CD1c-positive myeloid dendritic cell (primary cell): ENCODE measurements at regions not wholly inside any gene's neighbourhood (a gene's known extent, or its start where the extent isn't known, plus 50 kb on each side); places are given as distances from the start of the nearest gene placed in this dataset.
"Not testable (repeated sequence)": the region's sequence is repeated elsewhere in the genome, so short reads cannot be mapped to it uniquely, and the experiment has no call there.

Source experiments
- DNase-seq: peaks from one replicate; pipeline ENCODE4 v3.0.0-alpha.2; 2016; ENCODE audit errors: extremely low spot score

DNA sequence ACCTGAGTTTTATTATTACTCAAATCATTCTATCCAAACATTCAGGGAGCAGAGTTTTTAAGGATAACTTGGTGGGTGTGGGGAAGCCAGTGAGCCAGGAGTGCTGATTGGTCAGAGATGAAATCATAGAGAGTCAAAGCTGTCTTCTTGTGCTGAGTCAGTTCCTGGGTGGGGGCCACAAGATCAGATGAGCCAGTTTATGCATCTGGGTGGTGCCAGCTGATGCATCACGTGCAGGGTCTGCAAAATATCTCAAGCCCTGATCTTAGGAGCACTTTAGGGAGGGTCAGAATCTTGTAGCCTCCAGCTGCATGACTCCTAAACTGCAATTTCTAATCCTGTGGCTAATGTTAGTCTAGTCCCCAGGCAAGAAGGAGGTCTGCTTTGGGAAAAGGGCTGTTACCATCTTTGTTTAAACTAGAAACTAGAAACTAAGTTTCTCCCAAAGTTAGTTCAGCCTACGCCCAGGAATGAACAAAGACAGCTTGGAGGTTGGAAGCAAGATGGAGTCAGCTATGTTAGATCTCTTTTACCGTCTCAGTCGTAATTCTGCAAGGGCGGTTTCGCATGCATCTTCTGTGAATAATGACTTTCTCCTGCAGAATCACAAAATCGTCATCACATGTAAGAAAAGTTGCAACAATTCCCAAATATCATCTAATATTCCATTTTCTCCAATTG, 97.5 kb downstream of the ZNF664 start:
- DNase-seq: not testable (repeated sequence)

DNA sequence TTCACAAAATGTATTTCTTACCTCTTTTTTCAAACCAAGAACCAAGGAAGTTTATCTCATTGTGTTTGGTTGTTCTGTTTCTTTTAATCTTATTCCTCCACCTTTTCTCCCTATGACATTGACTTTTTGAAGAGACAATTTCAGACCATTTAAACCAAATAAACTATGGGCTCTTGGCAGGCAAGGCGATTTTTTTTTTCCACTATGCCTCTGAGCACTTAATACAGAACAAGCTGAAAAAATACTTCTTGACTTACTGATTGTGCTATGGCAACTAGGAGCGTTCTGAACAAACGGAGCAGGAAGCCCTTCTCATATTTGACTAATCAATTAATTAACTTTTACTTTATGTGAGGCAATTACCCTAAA, 98.0 kb downstream of the ZNF664 start:
- DNase-seq: no peak

- DNase-seq: no peak
These were observed 100.5 kb downstream of the ZNF664 start for GRCh38 chr12:124073356-124074035.

GRCh38 chr12:124075841-124076240, 102.8 kb downstream of the ZNF664 start:
- DNase-seq: no peak

DNA sequence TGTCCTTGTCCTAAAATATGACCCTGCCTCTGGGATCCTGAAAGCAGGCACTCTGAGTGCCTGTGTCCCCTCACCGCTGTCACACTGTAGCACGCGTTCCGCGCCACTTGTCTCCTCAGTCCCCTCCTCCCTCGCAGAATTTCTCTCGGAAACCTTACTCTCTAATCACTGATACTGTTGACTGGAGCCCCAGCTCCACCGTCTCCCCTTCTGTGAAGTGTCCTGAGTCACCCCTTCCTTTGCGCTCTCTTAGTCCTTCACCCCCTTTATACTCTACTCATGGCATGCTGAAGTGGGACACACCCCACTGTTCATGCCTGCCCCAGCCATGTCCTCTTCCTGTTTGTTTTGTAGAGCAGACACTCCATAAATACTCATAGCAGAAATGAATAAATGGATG, 104.7 kb downstream of the ZNF664 start:
- no peak for DNase-seq

DNA sequence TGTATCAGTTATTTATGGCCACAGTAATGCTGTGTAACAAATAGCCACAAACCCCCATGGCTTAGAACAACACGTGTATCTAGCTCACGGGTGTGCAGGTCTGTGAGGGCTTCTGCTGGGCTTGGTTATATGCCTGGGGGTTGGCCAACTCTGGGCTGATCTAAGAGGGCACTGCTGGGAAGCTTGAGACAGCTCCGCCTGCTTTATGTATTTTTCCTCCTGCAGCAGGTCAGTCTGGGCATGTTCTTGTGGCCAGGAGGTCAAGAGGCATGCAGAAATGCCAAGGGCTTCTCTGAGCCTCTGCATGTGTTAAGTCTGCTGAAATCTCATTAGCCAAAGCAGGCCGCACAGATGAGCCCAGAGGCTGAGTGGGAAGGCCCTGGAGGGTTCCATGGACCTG, 105.8 kb downstream of the ZNF664 start:
- DNase-seq: no peak

DNA sequence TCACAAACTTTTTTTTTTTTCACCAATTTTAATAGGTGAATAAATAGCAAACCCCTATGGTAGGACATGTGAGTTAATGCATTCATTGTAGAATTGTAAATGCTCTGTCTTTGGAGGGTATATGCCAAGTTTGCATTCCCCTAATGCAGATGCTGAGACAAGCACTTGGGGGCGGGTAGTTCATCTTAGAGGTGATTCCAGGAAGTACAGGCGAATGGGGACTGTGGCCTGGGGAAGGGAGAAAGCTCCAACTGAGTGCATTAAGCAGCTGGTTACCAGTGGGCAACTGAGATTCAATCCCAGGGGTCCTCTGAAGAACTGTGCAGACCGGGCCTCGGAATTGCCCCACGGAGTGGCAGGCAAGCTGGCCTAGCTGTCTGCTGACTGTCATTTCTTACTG, 107.6 kb downstream of the ZNF664 start:
- DNase-seq: no peak

DNA sequence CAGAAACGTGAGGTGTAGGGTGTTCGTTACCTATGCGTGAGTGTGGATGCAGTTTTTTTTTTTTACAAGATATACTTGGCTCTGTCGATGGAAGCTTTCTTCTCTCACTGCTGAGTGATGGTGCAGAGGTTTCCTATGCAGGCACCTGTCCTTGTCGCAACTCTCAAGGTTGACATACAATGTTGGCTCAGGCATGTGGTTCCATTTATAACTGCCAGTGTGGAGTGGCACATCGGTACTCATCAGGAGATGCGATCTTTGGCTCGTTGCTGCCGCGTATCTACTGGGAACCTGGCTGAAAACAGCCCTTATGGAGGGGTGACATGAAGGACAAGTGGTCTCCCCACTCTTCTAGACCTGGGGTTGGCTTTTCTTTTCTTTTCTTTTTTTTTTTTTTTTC, 109.0 kb downstream of the ZNF664 start:
- no peak for DNase-seq

DNA sequence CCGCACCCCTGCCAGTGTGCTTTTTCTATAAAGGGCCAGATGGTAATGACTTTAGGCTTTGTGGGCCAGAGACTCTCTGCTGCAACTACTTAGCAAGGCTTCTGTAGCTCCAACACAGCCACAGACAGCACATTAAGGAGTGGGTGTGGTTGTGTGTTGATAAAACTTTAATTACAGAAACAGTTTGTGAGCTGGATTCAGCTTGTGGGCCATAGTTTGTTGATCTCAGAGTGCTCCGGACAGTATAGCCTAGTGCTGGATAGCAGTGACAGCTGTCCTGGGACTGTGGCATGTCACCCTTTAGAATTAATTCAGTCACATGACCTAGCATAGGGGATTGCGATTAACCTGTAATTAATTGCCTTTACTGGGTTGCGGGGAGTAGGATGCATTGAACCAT, 109.7 kb downstream of the ZNF664 start:
- no peak for DNase-seq

DNA sequence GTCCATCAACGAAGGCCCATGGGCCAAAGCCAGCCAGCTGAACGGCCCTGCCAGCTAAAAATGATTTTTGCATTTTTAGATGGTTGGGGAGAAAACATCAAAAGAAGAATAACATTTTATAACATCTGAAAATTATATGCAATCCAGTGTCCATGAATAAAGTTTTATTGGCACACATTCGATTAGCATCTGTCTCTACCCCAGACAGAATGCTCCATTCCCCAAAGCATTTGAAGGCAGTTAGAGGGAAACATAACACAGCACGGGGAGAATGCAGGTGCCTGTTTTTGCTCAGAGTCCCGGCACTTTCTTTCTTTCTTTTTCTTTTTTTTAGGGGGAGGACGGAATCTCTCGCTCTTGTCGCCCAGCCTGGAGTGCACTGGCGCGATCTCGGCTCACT, 110.7 kb downstream of the ZNF664 start:
- no peak for DNase-seq

- no peak for DNase-seq
These were observed 112.6 kb downstream of the ZNF664 start for GRCh38 chr12:124085419-124086296.

DNA sequence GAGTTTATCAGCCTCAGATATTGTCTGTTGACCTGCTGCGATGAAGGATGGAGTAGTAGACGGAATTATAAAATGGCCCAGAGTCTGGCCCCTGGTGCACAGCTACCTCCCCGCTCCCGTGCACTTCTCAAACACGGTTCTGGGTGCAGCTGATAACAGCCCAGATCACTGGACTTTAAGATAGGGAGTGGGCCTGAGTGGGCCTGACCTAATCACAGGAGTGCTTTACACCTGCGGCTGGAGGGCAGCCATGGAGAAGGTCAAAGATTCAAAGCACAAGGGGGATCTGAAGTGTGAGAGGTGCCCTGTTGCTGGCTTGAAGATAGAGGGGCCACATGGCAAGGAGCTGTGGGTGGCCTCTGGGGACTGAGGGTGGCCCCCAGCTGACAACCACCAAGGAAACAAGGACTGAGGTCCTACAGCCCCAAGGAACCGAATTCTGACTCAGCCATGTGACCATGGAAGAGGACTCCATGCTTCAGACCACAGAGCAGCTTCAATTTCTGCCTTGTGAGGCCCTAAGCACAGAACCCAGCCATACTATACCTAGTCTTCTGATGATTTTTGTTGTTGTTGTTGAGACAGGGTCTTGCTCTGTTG, 113.4 kb downstream of the ZNF664 start:
- DNase-seq: no peak

DNA sequence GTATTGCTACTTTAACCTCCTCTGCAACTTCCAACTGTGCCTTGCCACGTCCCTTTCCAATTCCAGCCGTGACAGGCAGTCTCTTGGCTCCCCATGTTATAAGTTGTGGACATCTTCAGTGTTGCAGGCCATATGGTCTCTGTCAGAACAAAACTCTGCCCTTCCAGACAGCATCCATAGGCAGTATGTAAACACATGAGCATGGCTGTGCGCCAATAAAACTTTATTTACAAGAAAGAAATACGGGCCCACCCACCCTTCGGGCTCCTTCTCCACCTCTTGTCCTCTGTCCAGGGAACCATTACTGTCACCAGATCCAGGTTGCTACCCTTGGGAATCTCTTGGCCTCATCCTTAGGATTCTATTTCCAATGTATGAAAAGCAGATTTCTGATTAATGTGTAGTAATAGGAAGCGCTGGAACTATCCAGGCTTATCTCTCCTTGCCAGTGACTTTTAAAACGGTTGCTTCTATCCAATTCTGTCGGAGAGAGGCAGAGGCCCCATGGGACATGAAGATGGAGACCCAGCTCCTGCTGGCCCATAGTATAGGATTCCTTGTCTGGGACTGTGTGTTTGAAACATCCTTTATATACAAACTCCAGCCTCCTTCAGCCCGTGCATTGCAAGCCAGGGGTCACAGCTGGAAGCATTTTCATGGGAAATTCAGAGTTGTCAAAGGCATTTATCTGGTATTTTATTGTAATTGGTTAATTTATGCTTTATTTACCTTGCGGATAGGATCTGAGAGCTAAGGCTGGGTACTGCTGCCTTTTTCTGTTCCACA, 114.4 kb downstream of the ZNF664 start:
- no peak for DNase-seq

GRCh38 chr12:124088217-124088907, 115.3 kb downstream of the ZNF664 start:
- DNase-seq: no peak

DNA sequence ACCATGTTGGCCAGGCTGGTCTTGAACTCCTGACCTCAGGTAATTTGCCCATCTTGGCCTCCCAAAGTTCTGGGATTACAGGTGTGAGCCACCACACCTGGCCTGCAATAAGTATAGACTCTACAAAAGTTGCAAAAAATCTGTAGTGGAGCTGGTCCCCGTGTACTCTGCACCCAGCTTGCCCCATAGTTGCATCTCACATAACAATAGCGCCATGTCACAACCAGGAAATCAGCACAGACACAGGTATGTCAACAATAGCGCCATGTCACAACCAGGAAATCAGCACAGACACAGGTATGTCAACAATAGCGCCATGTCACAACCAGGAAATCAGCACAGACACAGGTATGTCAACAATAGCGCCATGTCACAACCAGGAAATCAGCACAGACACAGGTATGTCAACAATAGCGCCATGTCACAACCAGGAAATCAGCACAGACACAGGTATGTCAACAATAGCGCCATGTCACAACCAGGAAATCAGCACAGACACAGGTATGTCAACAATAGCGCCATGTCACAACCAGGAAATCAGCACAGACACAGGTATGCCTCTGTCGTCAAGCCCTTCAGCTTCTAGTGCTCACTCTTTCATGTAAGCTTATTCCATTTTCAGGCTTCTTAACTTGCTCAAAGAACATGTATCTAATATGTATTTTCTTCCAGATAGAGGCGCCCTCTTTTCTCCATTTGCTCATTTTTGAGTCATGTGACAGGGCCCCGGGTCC, 116.3 kb downstream of the ZNF664 start:
- not testable (repeated sequence) for DNase-seq

DNA sequence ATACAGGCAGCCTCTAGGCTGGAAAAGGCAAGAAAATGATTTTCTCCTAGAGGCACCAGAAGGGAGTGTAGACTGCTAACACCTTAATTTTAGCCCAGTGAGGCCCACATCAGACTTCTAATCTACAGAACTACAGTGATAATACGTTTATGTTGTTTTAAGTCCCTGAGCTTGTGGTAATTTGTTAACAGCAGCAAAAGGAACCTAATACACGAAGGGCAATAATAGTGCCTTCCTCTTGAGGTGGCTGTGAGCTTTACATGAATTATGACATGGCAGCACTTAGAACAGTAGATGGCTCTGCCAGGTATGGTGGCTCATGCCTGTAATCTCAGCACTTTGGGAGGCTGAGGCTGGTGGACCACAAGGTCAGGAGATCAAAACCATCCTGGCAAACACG, 118.8 kb downstream of the ZNF664 start:
- DNase-seq: no peak

DNA sequence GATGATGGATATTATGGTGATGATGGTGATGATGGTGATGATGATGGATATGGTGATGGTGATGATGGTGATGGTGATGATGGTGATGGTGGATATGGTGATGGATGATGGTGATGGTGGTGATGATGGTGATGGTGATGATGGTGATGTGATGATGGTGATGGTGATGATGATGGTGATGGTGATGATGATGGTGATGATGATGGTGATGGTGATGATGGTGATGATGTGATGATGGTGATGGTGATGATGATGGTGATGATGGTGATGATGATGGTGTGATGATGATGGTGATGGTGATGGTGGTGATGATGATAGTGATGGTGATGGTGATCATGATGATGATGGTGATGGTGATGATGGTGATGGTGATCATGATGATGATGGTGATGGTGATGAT, 119.5 kb downstream of the ZNF664 start:
- DNase-seq: not testable (repeated sequence)

- no peak for DNase-seq
These were observed 120.3 kb downstream of the ZNF664 start for GRCh38 chr12:124093297-124093696.

- no peak for DNase-seq
These were observed 121.2 kb downstream of the ZNF664 start for GRCh38 chr12:124094188-124094587.

- no peak for DNase-seq
These were observed 121.7 kb downstream of the ZNF664 start for GRCh38 chr12:124094733-124095132.
